Effector memory CD8-positive, alpha-beta T cell (primary cell): ENCODE measurements at regions not wholly inside any gene's neighbourhood (a gene's known extent, or its start where the extent isn't known, plus 50 kb on each side); places are given as distances from the start of the nearest gene placed in this dataset.
A peak's percentile ranks its signal among the peaks of the same experiment; 100 is the strongest.

Experiments used
- ATAC-seq: fragments of 150-1000 bp; cut with Tn5 transposase; replicated peaks from 2 replicates; pipeline ENCODE4 v1.10.0; 2021; ENCODE audit warnings: mild to moderate bottlenecking, moderate library complexity
- DNase-seq, 3 experiments: peaks; one replicate each; pipeline ENCODE4 v3.0.0; 2021
- H3K27ac Mint-ChIP-seq, 2 donors: one replicate each; pipeline ENCODE4 v1.8.0; 2022; ENCODE audit warnings: mild to moderate bottlenecking in 2 of 2, mixed read lengths in 2 of 2, moderate library complexity in 2 of 2
- H3K27me3 Mint-ChIP-seq, 2 donors: one replicate each; pipeline ENCODE4 v1.8.0; 2022; ENCODE audit warnings: mixed read lengths in 2 of 2
- H3K36me3 Mint-ChIP-seq: one replicate; pipeline ENCODE4 v1.8.0; 2022; ENCODE audit warnings: mild to moderate bottlenecking, moderate library complexity, mixed read lengths; ENCODE audit not compliant: insufficient read depth
- H3K4me1 Mint-ChIP-seq, 2 donors: one replicate each; pipeline ENCODE4 v1.8.0; 2022; ENCODE audit warnings: low read depth in 2 of 2, mixed read lengths in 2 of 2
- H3K4me3 Mint-ChIP-seq, 2 donors: one replicate each; pipeline ENCODE4 v1.8.0; 2022; ENCODE audit warnings: mild to moderate bottlenecking in 2 of 2, mixed read lengths in 2 of 2, moderate library complexity in 2 of 2
- H3K9me3 Mint-ChIP-seq, 2 donors: one replicate each; pipeline ENCODE4 v1.8.0; 2022; ENCODE audit warnings: mixed read lengths in 2 of 2

DNA sequence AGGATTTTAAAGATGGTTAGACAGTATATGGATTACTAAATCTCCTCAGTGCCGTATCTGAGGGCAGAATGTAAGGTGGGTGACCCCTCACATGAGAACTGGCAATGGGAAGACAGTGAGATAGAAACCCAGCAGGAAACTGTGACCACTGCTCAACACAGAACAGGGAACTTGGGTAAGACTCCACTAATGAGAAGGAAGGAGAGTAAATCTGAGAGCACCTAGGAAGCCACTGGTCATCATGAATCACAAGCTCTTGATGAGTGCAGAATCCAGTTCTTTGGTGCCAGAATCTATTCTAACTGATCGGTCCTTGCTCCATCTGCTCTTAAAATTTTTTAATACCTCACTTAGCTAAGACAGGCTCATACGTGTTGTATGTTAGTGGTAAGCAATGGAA, 261.8 kb downstream of the KLF12 start:
- peak overlapping the region; percentile 35 to 41 for H3K27ac Mint-ChIP-seq
- ATAC-seq: no peak
- no peaks in the 10 kb centered on the region for H3K9me3 Mint-ChIP-seq
- no peak overlapping the region for H3K4me3 Mint-ChIP-seq
- peaks cover 23 to 59% of the 10 kb centered on the region in 2 donors for H3K4me1 Mint-ChIP-seq
- H3K36me3 Mint-ChIP-seq: peaks cover 10% of the 10 kb centered on the region
- DNase-seq: no peak
- H3K27me3 Mint-ChIP-seq: no peaks in the 10 kb centered on the region

DNA sequence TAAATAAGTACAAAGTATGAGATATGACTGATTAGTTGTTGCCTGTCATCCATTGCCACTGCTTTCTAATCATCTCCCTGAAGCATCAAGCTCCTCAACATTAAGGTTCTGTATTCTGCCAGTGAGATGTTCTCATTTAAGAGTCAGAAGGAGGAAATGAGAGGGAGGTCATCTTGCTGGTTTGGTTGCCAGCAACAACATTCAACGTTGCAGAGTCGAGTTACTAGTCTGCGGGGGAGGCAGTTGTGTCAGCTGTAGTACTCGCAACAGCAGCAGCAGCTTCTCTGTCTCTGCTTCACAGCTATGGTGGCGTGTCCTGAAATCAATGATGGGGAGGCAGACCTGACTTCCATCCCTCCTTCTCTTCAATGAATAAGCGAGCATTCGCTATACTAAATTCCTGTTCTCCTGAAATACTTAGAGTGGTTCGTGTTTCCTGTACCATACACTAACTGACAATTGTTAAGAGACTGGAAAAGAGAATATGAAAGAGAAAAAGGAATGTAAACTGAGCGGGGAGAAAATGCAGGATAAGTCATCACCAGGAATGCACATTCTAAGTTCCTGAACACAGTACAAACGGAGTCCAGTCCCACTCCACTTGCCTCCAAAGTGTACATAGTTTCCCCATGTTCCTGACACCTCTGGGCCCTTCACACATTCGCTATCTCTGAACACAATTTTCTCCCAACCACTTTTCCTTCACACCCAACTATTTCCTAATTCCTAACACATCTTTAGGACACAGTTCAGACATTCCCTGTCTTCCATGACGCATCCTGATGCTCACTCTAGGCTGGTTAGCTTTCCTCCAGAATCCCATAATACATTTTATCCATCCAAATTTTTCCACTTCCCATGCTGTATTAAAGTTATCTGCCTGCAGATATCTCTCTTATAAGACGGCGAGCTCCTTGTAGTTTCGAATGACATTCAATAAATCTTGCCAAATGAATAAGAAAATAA, 263.0 kb downstream of the KLF12 start:
- no peak for DNase-seq

GRCh38 chr13:73870036-73870741, 264.0 kb downstream of the KLF12 start:
- Mint-ChIP-seq H3K9me3 (no peaks in the 10 kb centered on the region), H3K27me3 (no peaks in the 10 kb centered on the region), H3K4me1 (peaks cover 34 to 68% of the 10 kb centered on the region in 2 donors), H3K4me3 (no peak overlapping the region), H3K36me3 (peaks cover 10% of the 10 kb centered on the region), H3K27ac (peak overlapping the region; percentile 5 to 50)
- ATAC-seq: peak; percentile 43
- no peak for DNase-seq

More for the DNA sequence above, 263.0 kb downstream of the KLF12 start:
- Mint-ChIP-seq H3K9me3 (no peaks in the 10 kb centered on the region), H3K27me3 (no peaks in the 10 kb centered on the region), H3K4me1 (peaks cover 28 to 65% of the 10 kb centered on the region in 2 donors), H3K27ac (peak overlapping the region; percentile 32 to 50), H3K36me3 (peaks cover 9% of the 10 kb centered on the region), H3K4me3 (no peak overlapping the region)
- ATAC-seq: peak; percentile 39

- peaks cover 10% of the 10 kb centered on the region for H3K36me3 Mint-ChIP-seq
- H3K27ac Mint-ChIP-seq: peak overlapping the region; percentile 41 to 76
- H3K4me3 Mint-ChIP-seq: peak overlapping the region in 1 of 2 donors; percentile 29
- DNase-seq (no peak), ATAC-seq (no peak)
- H3K9me3 Mint-ChIP-seq: no peaks in the 10 kb centered on the region
- H3K4me1 Mint-ChIP-seq: peaks cover 26 to 53% of the 10 kb centered on the region in 2 donors
- H3K27me3 Mint-ChIP-seq: no peaks in the 10 kb centered on the region
These were observed 269.2 kb downstream of the KLF12 start for GRCh38 chr13:73865027-73865426.

GRCh38 chr13:73861136-73861535, 273.1 kb downstream of the KLF12 start:
- Mint-ChIP-seq H3K27ac (peak overlapping the region; percentile 76 to 78), H3K36me3 (peaks cover 3% of the 10 kb centered on the region), H3K4me3 (peak overlapping the region in 1 of 2 donors; percentile 29), H3K27me3 (no peaks in the 10 kb centered on the region), H3K4me1 (peaks cover 20 to 49% of the 10 kb centered on the region in 2 donors), H3K9me3 (no peaks in the 10 kb centered on the region)
- ATAC-seq (peak; percentile 53), DNase-seq (no peak)

DNA sequence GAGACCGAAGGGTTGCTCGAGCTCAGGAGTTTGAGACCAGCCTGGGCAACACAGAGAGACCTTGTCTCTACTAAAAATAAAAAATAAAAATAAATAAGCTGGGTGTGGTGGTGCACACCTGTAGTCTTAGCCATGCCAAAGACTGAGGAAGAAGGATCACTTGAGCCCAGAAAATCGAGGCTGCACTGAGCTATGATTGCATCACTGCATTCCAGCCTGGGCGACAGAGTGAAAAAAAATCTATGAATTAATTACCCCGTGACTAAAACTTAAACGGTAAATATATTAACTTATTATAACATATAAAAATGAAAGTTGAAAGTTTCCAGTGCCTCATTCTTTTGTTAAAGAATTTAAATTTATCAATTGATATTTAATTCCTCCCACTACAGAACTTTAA, 273.7 kb downstream of the KLF12 start:
- peaks cover 3% of the 10 kb centered on the region for H3K36me3 Mint-ChIP-seq
- ATAC-seq (no peak), DNase-seq (no peak)
- H3K9me3 Mint-ChIP-seq: no peaks in the 10 kb centered on the region
- peaks cover 15 to 48% of the 10 kb centered on the region in 2 donors for H3K4me1 Mint-ChIP-seq
- peak overlapping the region; percentile 72 to 76 for H3K27ac Mint-ChIP-seq
- no peaks in the 10 kb centered on the region for H3K27me3 Mint-ChIP-seq
- peak overlapping the region in 1 of 2 donors; percentile 50 for H3K4me3 Mint-ChIP-seq

DNA sequence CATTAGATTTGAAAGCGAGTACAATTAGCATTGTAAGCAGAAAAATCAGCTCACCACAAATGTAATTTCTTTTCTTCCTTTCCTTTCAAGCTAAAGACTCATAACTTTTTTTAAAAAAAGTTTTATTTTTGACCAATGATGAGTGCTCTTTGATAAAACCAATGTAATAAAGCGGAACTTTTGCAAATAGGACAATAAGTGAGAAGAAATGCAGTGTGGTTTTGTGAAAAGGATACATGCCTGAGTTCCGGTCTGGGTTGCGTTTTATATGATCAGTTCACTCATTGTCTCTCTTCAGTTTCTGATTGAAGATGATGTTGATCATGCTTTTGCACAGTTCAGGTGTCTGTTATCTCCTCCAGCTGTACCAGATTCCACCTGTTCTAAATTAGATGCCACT, 274.4 kb downstream of the KLF12 start:
- no peaks in the 10 kb centered on the region for H3K27me3 Mint-ChIP-seq
- H3K4me1 Mint-ChIP-seq: peaks cover 18 to 42% of the 10 kb centered on the region in 2 donors
- no peaks in the 10 kb centered on the region for H3K9me3 Mint-ChIP-seq
- H3K4me3 Mint-ChIP-seq: peak overlapping the region; percentile 50 to 53
- H3K36me3 Mint-ChIP-seq: peaks cover 3% of the 10 kb centered on the region
- DNase-seq (no peak), ATAC-seq (peak; percentile 73)
- H3K27ac Mint-ChIP-seq: peak overlapping the region; percentile 70 to 72

- Mint-ChIP-seq H3K4me3 (no peak overlapping the region), H3K36me3 (peaks cover 6% of the 10 kb centered on the region), H3K9me3 (no peaks in the 10 kb centered on the region), H3K4me1 (peaks cover 15 to 42% of the 10 kb centered on the region in 2 donors), H3K27ac (no peak overlapping the region), H3K27me3 (no peaks in the 10 kb centered on the region)
- DNase-seq (no peak), ATAC-seq (no peak)
These were observed 277.1 kb downstream of the KLF12 start for GRCh38 chr13:73857106-73857505.

DNA sequence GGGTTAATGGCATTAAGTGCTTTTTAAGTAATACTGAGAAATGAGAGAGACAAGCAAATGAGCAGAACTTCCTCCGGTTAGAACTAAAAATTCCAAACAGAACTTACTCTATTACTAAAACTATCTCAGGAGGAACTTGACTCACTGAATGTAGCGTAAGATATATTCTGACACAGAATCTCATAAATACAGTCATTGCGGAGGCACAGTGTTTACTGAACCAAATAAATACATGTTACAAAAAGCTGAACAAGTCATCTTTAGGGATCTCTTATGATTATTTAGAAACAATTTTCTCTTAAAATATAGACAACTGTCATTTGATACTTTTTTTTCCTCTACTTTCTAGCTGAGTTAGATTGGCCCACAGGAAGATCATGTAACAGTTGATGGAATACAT, 283.1 kb downstream of the KLF12 start:
- ATAC-seq: no peak
- Mint-ChIP-seq H3K4me1 (peaks cover 11 to 39% of the 10 kb centered on the region in 2 donors), H3K27me3 (no peaks in the 10 kb centered on the region), H3K9me3 (no peaks in the 10 kb centered on the region), H3K27ac (peak overlapping the region in 1 of 2 donors; percentile 46), H3K36me3 (peaks cover 8% of the 10 kb centered on the region), H3K4me3 (no peak overlapping the region)
- no peak for DNase-seq

- peaks cover 16% of the 10 kb centered on the region for H3K36me3 Mint-ChIP-seq
- H3K27me3 Mint-ChIP-seq: no peaks in the 10 kb centered on the region
- peaks cover 15 to 39% of the 10 kb centered on the region in 2 donors for H3K4me1 Mint-ChIP-seq
- peak overlapping the region in 1 of 2 donors; percentile 46 for H3K27ac Mint-ChIP-seq
- no peak overlapping the region for H3K4me3 Mint-ChIP-seq
- ATAC-seq: no peak
- no peak for DNase-seq
- H3K9me3 Mint-ChIP-seq: no peaks in the 10 kb centered on the region
These were observed 283.9 kb downstream of the KLF12 start for GRCh38 chr13:73850104-73850873.

DNA sequence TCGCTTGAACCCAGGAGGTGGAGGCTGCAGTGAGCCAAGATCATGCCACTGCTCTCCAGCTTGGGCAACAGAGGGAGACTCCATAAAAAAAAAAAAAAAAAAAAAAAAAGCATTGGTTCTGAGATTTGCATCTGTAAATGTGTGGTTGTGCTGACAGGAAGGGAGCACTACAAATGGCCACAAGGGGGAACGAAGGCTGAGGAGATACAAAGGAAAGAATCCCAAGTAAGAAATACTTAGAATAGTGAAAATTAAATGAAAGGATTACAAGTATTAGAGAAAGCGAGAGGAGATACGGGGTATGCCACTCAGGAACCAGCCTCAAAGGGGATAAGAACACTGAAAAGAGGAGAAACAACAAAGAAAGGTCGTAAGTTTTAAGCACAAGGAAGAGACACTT, 284.9 kb downstream of the KLF12 start:
- H3K27ac Mint-ChIP-seq: peak overlapping the region; percentile 26 to 72
- peaks cover 21% of the 10 kb centered on the region for H3K36me3 Mint-ChIP-seq
- H3K4me1 Mint-ChIP-seq: peaks cover 12 to 46% of the 10 kb centered on the region in 2 donors
- H3K9me3 Mint-ChIP-seq: no peaks in the 10 kb centered on the region
- H3K4me3 Mint-ChIP-seq: no peak overlapping the region
- H3K27me3 Mint-ChIP-seq: no peaks in the 10 kb centered on the region
- ATAC-seq (peak; percentile 51), DNase-seq (no peak)

- no peak for DNase-seq
- peaks cover 15% of the 10 kb centered on the region for H3K36me3 Mint-ChIP-seq
- peak overlapping the region in 1 of 2 donors; percentile 54 for H3K27ac Mint-ChIP-seq
- ATAC-seq: no peak
- H3K9me3 Mint-ChIP-seq: no peaks in the 10 kb centered on the region
- H3K4me1 Mint-ChIP-seq: peaks cover 25 to 52% of the 10 kb centered on the region in 2 donors
- no peaks in the 10 kb centered on the region for H3K27me3 Mint-ChIP-seq
- no peak overlapping the region for H3K4me3 Mint-ChIP-seq
These were observed 289.2 kb downstream of the KLF12 start for GRCh38 chr13:73844986-73845385.

DNA sequence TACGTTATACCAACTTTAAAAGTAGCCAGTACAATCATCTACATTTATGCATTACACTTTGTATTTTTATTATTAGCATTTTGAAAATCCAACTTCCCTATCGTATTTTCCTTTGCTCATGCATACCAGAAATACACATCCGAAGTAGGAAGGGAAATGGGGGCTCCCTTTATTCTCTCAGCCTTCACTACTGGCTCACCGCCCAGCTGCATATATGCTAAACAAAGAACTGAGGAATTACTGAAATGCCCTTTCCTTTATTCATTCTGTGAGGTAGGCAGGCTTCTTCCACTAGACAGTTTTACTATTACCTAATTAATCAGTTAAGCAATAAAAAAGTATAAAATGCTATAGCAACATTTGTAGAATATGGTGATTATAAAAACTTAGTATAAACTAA, 291.6 kb downstream of the KLF12 start:
- no peaks in the 10 kb centered on the region for H3K27me3 Mint-ChIP-seq
- no peak overlapping the region for H3K27ac Mint-ChIP-seq
- H3K9me3 Mint-ChIP-seq: no peaks in the 10 kb centered on the region
- peaks cover 26 to 58% of the 10 kb centered on the region in 2 donors for H3K4me1 Mint-ChIP-seq
- no peak overlapping the region for H3K4me3 Mint-ChIP-seq
- peaks cover 15% of the 10 kb centered on the region for H3K36me3 Mint-ChIP-seq
- DNase-seq: no peak
- ATAC-seq: no peak
